Common myeloid progenitor, CD34-positive (primary cell): ENCODE measurements at regions not wholly inside any gene's neighbourhood (a gene's known extent, or its start where the extent isn't known, plus 50 kb on each side); places are given as distances from the start of the nearest gene placed in this dataset.
"Not testable (repeated sequence)": the region's sequence is repeated elsewhere in the genome, so short reads cannot be mapped to it uniquely, and the experiment has no call there.

Experiments
- CTCF ChIA-PET: fragments of 350-600 bp; sonication (Branson Sonifier 250); formaldehyde crosslinking; loops from one replicate; lab custom pipeline; 2021; ENCODE audit warnings: antibody characterized with exemption; lab: Charles Lee
- POLR2A ChIA-PET: fragments of 350-600 bp; sonication (Branson Sonifier 250); formaldehyde crosslinking; loops from one replicate; lab custom pipeline; 2021; ENCODE audit warnings: antibody characterized with exemption; lab: Charles Lee
- DNase-seq, 3 donors: peaks; one replicate each; pipeline versions ENCODE4 v3.0.0 to v3.0.0-alpha.2; 2013
- H3K27ac ChIP-seq, 2 experiments: 1 replicate in 1 of 2; 2 replicates in 1 of 2; pipeline ENCODE4 v1.7.0; 2013; ENCODE audit warnings: inconsistent platforms in 2 of 2, low read length in 2 of 2, mild to moderate bottlenecking in 2 of 2, low read depth in 1 of 2, moderate library complexity in 1 of 2; ENCODE audit not compliant: severe bottlenecking in 2 of 2, insufficient read depth in 1 of 2, poor library complexity in 1 of 2
- H3K27me3 ChIP-seq, 5 experiments: replicated peaks in 2 of 5; 1 replicate in 3 of 5; 2 replicates in 2 of 5; pipeline versions ENCODE4 v1.6.1 to v1.7.0; 2013; ENCODE audit warnings: low read length in 4 of 5, mild to moderate bottlenecking in 2 of 5, moderate library complexity in 2 of 5, inconsistent platforms in 1 of 5; ENCODE audit not compliant: insufficient read depth in 5 of 5, control insufficient read depth in 4 of 5
- H3K36me3 ChIP-seq, 4 experiments: 1 replicate in 2 of 4; 2 replicates in 2 of 4; pipeline versions ENCODE4 v1.6.1 to v1.7.0; 2013; ENCODE audit warnings: low read length in 3 of 4, control low read depth in 1 of 4, mild to moderate bottlenecking in 1 of 4; ENCODE audit not compliant: control insufficient read depth in 4 of 4, insufficient read depth in 4 of 4
- H3K4me1 ChIP-seq, 4 experiments: 1 replicate in 3 of 4; 2 replicates in 1 of 4; pipeline versions ENCODE4 v1.6.1 to v1.7.1; 2013; ENCODE audit warnings: low read length in 3 of 4, mild to moderate bottlenecking in 3 of 4, control low read depth in 1 of 4, inconsistent platforms in 1 of 4, moderate library complexity in 1 of 4; ENCODE audit not compliant: control insufficient read depth in 4 of 4, insufficient read depth in 4 of 4; ENCODE audit errors: control extremely low read depth in 1 of 4
- H3K4me3 ChIP-seq, 7 experiments: 1 replicate in 4 of 7; 2 replicates in 3 of 7; pipeline versions ENCODE4 v1.5.1 to v1.7.0; 2013; ENCODE audit warnings: mild to moderate bottlenecking in 7 of 7, low read length in 6 of 7, moderate library complexity in 6 of 7, inconsistent platforms in 2 of 7, low read depth in 2 of 7, control low read depth in 1 of 7; ENCODE audit not compliant: insufficient read depth in 4 of 7, control insufficient read depth in 1 of 7; ENCODE audit errors: extremely low read depth in 1 of 7
- H3K9me3 ChIP-seq, 5 experiments: 1 replicate in 4 of 5; 2 replicates in 1 of 5; pipeline versions ENCODE4 v1.6.1 to v1.7.1; 2013; ENCODE audit warnings: low read length in 4 of 5, mild to moderate bottlenecking in 2 of 5, inconsistent platforms in 1 of 5, low read depth in 1 of 5, moderate library complexity in 1 of 5; ENCODE audit not compliant: control insufficient read depth in 4 of 5, insufficient read depth in 2 of 5; ENCODE audit errors: control extremely low read depth in 1 of 5
- WGBS: methylation state at CpG from one replicate; pipeline ENCODE4 v1.1.5; 2013; ENCODE audit not compliant: insufficient coverage; 5-methylcytosine and 5-hydroxymethylcytosine counted together

GRCh38 chr5:15290953-15291352 is 209.0 kb upstream of the FBXL7 start:
- Histone ChIP-seq H3K36me3 (no peaks in the 10 kb centered on the region), H3K4me1 (no peaks in the 10 kb centered on the region), H3K9me3 (peaks cover 0 to 6% (median 3%) of the 10 kb centered on the region in 5 experiments), H3K27ac (no peak overlapping the region), H3K27me3 (no peaks in the 10 kb centered on the region), H3K4me3 (no peak overlapping the region)
- ChIA-PET CTCF (no interaction called here), POLR2A (no interaction called here)
- WGBS = 84% methylated on average over 6 of the region's 6 CpGs
- DNase-seq = no peak

- no peaks in the 10 kb centered on the region for H3K4me1 ChIP-seq
- CTCF ChIA-PET = no interaction called here
- no peaks in the 10 kb centered on the region for H3K27me3 ChIP-seq
- H3K4me3 ChIP-seq = no peak overlapping the region
- POLR2A ChIA-PET = no interaction called here
- H3K36me3 ChIP-seq = no peaks in the 10 kb centered on the region
- no peak for DNase-seq
- H3K27ac ChIP-seq = no peak overlapping the region
- H3K9me3 ChIP-seq = peaks cover 0 to 4% (median 3%) of the 10 kb centered on the region in 5 experiments
- WGBS = 22% methylated on average over 1 of the region's 1 CpG
Measured at GRCh38 chr5:15286650-15287049, 213.3 kb upstream of the FBXL7 start.

GRCh38 chr5:15285901-15286583 is 213.9 kb upstream of the FBXL7 start:
- no peak for DNase-seq
- no peaks in the 10 kb centered on the region for H3K27me3 ChIP-seq
- no peaks in the 10 kb centered on the region for H3K36me3 ChIP-seq
- no peak overlapping the region for H3K4me3 ChIP-seq
- ChIA-PET POLR2A (no interaction called here), CTCF (no interaction called here)
- peaks cover 0 to 3% (median 0%) of the 10 kb centered on the region in 5 experiments for H3K9me3 ChIP-seq
- H3K27ac ChIP-seq = no peak overlapping the region
- no peaks in the 10 kb centered on the region for H3K4me1 ChIP-seq
- 85% methylated on average over 2 of the region's 5 CpGs for WGBS

- no peaks in the 10 kb centered on the region for H3K4me1 ChIP-seq
- no peak overlapping the region for H3K27ac ChIP-seq
- H3K27me3 ChIP-seq = no peaks in the 10 kb centered on the region
- H3K9me3 ChIP-seq = no peaks in the 10 kb centered on the region
- ChIA-PET POLR2A (no interaction called here), CTCF (no interaction called here)
- H3K4me3 ChIP-seq = no peak overlapping the region
- no peak for DNase-seq
- no peaks in the 10 kb centered on the region for H3K36me3 ChIP-seq
Measured at GRCh38 chr5:15284706-15285105, 215.3 kb upstream of the FBXL7 start.

GRCh38 chr5:15283076-15283475 is 216.9 kb upstream of the FBXL7 start:
- POLR2A ChIA-PET = no interaction called here
- H3K27ac ChIP-seq = no peak overlapping the region
- 78% methylated on average over 2 of the region's 2 CpGs for WGBS

GRCh38 chr5:15282611-15283010 is 217.4 kb upstream of the FBXL7 start:
- Histone ChIP-seq H3K4me1 (no peaks in the 10 kb centered on the region), H3K27ac (no peak overlapping the region), H3K4me3 (no peak overlapping the region), H3K36me3 (no peaks in the 10 kb centered on the region), H3K9me3 (no peaks in the 10 kb centered on the region), H3K27me3 (no peaks in the 10 kb centered on the region)
- no CpG with 5 or more reads among the region's 2 CpGs for WGBS
- ChIA-PET CTCF (no interaction called here), POLR2A (no interaction called here)
- DNase-seq = no peak

More at GRCh38 chr5:15283076-15283475, 216.9 kb upstream of the FBXL7 start:
- Histone ChIP-seq H3K4me1 (no peaks in the 10 kb centered on the region), H3K9me3 (no peaks in the 10 kb centered on the region), H3K27me3 (no peaks in the 10 kb centered on the region), H3K4me3 (no peak overlapping the region), H3K36me3 (no peaks in the 10 kb centered on the region)
- DNase-seq = no peak
- CTCF ChIA-PET = no interaction called here

GRCh38 chr5:15271596-15271995 is 228.4 kb upstream of the FBXL7 start:
- DNase-seq, H3K9me3 ChIP-seq, POLR2A ChIA-PET, H3K36me3 ChIP-seq, H3K27ac ChIP-seq, H3K27me3 ChIP-seq, H3K4me1 ChIP-seq, H3K4me3 ChIP-seq: not testable (repeated sequence)
- WGBS = 58% methylated on average over 9 of the region's 9 CpGs
- CTCF ChIA-PET = interaction anchor here (1.8 kb wide), 1 partner anchor 11 kb away, joined by 5 read pairs; no protein-coding TSS in a partner anchor
